GM21447 (cell line): ENCODE measurements at regions not wholly inside any gene's neighbourhood (a gene's known extent, or its start where the extent isn't known, plus 50 kb on each side); places are given as distances from the start of the nearest gene placed in this dataset.

Source experiments
- ATAC-seq: cut with Tn5 transposase; IDR thresholded peaks from one replicate; pipeline ENCODE4 v1.9.1; 2021; ENCODE audit not compliant: unreplicated experiment

DNA sequence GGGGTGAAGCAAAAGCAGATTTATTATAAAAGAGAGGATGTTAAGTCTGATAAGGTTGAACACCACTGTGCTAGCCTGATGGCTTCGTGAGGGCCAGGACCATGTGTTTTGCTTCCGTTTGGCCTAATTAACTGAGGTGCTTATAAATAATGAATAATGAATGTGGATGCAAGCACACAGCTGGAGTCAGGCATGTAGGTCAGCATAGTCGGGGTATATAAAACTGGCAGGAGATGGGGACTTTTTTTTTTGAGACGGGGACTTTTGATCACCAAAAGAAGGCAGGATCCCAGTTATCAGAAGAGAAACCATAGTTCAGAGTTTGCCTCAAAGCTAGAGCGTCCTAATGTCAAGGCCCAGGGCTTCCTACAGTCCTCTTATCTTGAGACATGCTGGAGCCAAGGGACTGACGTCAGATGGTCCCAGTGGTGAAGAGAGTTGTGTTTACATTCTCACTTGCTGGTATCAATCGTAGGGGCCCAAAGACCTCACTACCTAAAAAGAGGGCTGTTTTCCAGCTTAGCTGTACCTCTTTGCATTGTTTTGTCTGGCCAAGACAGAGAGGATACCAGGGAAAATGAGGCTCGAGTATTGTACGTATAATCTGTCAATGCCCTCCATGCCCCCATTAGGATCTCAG is 50.4 kb downstream of the RTL9 start:
- no peak for ATAC-seq

DNA sequence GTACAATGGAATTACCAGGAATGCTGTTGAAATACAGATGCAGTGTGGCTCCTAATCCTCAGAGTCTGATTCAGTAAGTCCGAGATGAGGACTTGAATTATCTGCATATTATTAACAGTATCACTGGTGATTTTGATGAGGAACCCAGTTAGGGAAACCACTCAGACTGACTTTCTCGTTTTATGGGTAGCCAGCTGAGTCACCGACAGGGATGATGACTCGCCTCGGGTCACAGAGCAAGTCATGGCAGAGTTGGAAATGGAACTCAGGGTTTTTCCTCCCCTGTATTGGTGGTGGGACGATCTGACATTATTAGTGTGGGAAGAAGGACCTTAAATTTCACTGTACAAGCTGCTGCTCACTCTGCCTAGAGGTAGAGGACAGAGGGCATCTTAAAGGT is 51.3 kb downstream of the RTL9 start:
- no peak for ATAC-seq

DNA sequence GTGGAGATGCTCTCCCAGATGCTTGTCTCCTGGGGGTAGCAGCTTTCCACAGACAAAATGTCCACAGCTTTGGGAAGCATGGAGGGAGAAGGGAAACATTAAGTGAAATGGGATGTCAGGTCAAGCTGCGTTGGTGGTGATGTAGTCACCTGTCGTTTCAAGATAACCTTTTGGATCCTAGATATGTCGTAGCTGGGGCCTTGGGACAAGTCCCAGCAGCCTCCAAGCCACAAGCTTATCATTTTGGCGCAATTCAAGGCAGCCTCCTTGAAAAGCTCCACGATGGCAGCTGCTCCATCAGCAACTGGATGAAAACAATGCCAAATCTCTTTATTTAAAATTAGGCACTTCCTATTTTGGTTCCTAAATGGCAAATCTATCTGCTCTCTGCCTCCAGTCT is 52.0 kb downstream of the RTL9 start:
- no peak for ATAC-seq

DNA sequence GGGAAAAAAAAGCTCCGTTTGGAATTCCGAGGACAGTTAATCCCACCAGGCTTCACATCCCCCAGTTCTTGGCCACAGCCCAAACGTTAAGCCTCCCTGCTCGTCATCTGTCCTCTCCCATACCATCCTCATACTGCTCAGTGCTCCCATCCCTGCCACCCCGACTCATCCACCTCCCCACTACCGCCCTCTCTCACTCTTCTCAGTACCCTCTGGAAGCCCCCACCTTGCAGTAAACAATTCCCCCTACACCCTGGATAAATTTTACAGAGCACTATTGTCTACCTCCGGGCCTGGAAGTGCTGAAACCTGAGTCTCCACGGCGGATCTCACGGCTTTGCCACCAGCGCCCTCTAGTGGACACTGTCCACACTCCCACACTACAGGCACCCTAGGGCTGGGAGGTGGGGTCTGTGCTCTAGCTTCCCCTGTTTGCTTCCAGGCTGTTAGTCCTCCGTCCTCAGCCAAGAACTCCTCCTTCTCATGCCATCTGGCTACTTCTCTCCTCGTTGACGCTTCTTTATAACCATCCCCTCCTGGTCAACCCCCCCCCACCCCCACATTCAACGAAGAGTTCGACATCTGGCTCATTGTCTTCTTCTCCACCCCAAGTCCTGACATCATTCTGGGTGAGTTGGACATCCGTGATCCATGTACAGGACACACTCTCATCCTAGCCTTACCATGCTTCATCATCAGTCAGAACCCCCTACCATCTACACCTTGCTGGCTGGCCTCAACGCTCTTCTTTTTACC is 54.5 kb downstream of the RTL9 start:
- ATAC-seq = peak; percentile 52

DNA sequence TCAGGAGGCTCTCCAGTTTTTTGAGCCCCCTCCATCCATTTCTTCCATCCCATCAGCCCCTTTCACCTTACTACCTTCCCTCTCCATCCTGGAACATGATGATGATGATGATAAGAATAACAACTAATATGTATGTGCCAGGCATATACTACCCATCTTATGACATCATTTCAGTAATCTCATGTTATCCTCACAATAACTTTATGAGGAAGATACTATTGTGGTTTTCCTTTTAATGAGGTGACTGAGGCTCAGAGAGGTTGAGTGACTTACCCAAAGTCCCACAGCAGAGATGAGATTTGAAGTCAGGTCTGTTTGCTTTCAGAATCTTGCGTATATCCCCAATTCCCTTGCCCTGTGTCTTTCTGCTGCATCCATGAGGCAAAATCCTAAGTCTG is 55.1 kb downstream of the RTL9 start:
- no peak for ATAC-seq

DNA sequence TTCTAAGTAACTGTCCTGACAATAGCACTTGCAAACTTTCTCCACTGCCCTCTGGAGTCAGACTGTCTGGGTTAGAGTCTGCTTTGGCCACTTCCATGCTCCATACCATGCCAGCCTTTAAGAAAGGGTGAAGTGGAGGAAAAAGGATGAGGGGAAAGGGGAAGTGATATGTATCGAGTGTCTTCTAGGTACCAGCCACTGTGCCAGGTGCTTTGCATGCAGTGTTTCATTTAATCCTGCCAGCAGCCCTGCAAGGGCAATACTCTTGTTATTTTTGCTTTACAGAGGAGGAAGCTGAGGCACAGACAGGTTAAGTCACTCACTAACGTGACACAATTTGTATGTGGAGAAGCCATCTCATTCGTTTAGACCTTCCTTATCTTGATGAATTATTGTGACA is 55.6 kb downstream of the RTL9 start:
- ATAC-seq = peak; percentile 33

DNA sequence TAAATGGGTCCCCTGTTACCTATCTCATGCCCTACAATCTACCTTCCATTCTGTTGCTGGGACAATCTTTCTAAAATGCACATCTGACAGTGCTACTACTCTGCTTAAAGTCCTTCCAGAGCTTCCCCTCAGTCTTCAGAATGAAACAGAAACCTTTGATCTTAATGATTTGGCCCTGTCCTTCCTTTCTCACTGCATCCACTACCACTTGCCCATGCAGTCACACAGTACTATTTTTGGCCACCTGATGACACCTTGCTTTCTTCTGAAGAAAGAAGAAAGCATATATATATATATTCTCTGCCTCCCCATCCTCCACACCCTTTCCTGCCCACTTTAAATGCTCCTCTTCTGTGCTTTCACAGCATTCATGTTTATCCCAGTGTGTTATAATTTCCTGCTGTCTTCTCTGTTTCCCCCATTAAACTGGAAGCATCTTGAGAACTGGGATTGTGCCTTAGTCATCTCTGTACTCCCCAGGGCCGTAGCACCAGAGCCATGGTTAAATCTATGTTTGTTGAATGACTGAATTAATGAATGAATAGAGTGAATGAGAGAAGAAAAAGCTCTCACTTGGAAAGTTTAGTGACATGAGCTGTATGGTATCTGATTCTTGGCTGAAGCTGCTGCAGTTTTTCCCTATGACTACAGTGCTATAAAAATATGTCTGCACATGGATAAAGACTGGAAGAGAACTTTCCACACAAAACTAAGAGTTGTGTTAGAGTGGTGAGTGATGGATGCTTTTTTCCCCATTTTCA is 56.2 kb downstream of the RTL9 start:
- peak; percentile 73 for ATAC-seq

DNA sequence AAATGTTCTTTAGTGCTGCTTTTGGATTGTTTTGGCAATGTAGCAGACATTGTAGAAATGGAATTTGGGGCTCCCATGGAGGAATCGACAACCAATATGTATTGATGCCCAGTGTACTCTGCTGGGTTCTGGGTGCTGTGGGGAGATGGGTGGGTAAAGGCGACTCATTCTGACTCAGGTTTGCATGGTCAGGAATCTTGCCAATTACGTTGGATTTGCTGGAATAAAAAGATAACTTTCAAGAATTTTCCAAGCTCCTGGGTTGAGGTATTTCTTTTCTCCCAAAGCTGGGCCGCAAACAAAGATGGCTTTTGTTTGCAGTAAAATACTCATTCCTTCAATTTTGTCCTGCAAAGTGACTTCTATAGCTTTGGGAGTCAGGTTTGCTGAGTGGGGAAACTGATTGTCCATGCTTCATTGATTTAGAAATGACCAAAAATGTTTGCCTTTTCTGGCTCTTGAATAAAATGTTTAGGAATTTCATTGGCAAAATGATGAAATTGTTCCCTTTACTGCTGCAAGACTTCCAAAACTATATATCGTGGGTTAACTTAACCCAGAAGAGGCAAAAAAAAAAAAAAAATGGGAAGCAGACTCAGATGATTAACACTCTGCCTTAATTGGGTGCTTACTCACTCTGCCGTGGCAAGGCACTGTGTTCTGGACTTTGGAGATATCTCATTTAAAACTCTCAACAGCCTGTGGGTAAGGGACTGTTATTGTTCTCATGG is 57.0 kb downstream of the RTL9 start:
- no peak for ATAC-seq

DNA sequence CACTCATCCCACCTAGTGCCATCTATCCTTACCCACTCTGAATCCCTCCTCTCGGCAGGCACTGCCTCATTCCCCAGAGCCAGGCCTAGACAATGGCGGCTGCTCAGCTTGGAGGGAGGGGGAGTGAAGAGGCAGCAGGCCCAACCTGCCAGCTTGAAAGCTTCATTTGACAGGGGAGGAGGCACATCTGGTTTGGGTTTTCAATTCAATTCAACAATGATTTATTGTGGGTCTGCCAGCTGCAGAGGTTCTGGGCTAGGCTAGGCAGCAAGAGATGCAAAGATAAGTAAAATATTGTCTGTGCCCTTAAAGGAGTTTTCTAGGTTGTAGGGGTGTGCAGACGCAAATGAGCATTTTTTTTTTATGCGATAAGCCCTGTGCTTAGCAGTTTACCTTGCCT is 58.5 kb downstream of the RTL9 start:
- ATAC-seq = no peak

DNA sequence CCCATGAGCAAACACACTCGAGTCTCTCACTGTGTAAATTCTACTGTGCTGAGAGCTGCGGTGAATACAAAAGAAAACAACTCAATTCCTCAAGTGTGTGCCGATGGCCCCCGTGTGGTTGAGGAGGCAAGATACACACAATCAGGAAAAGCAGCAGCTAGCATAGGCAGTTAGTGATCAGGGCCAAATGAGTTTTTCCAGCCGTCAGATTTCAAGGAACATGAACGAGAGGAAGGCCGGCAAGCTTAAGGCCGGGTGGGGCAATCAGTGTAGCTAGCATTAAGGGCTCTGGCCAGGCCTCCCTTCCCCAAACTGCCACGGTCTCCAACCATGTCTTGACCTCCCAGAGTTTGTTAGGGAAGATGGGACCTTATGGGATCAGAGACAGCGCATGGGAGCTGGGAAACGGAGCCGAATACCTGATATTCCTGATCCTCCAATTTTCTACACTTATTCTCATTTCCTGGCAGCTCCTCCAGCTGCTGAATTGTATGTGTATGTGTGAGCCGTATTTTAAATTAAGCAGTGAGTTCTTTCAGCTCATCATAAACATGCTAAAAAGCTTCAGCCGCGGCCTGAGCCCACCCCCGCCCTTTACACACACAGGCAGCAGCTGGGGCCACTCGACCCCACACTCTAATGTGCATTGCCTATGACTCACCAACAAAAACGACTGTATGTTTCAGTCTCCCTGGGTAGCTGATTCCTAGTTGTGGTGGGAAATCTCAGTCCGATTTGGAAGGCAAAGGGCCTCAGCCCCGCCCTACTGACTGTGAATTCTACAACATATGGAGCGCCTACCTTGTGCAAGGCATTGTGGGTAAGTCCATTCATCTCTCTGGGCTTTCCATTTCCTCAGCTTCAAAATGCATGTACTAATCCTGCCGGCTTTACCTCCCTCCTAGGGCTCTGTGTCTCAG is 59.9 kb downstream of the RTL9 start:
- no peak for ATAC-seq

DNA sequence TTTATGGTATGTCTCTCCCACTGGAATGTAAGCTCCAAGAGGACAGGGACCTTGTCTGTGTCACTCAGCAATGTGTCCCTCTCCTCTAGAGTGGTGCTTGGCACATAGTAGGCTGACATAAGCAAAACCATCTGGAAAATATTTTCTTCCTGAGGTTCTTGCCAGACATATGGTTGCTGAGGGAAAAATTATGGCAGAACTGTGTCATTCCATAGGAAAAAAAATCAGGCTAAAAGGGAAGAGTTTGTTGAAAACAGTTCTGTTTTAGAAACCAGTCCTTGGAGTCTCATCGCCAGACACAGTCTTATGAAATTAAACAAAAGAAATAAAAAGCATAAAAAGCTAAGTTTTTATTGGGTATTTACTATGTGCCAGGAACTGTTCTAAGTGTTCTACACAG is 60.9 kb downstream of the RTL9 start:
- no peak for ATAC-seq

DNA sequence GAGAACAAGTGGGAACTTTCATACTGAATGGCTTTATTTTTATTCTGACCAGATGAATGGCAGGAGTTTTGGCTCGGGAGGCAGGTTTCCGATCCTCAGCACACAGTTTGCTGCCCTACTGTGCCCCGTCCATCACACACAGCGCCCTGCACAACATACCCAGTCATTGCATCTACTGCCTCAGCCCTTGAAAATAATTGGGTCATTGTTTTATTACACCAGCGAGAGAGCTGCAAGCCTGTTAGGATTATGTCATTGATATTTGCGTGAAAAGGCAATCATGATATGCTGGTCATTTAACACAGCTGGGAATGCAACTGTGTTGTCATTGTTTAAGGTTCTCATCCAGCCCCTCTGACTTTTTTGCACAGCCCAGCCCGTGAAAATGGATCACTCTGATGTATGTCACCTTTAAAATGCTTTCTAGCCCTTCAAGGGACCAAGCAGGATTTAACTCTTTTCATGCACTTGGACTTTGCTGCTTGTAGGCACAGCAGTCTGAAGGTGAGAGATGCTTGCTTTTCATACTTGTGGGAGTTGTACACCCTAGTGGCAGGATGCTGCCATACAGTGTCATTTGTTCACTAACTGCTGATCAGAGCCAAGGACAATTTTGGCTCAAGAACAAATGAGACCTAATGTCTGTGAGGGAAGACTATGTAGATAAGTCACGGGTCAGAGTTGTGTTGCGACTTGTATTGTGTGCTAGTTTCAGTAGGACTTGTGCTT is 62.3 kb downstream of the RTL9 start:
- no peak for ATAC-seq

DNA sequence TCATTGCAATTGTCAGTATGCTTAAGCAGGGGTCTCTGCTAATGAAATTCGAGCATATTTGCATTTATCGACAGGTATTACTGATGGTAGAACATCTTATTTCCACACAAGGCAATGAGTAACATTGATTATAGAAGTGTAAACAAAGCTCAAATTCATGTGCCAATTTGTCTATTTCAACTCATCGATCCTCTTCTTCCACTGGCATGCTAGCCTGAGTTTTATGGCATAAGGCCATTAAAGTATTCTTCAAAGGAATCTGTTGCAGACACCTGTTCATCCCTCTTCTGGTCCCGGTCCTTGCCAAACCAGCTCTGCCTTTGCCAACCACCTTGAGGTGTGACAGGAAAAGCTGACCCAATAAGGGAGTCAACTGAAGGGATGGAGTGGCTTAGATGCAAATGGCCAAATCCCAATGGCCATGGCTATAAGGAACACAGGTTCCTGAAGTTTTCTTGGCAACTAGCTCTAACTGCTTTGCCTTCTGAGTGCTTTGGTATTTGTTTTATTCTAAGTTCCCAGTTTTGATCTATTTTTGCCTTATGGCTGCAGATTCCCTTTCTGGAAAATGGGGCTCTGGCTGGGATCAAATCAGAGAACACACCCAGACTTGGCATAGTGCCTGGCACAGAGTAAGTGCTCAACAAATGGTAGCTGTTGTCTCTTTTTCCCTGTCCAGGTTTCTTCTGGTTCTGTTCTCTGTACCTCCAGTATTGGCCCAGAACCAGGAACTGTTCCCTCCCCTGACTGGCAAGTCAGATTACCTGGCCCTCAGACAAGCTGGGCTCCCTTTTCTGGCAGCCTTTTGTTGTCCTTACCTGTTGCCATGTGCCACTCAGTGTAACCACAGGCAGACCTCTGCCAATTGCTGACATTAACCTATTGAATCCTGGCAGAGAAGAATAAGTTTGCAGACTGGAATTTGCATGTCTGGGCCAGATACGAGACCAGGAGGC is 63.1 kb downstream of the RTL9 start:
- no peak for ATAC-seq

DNA sequence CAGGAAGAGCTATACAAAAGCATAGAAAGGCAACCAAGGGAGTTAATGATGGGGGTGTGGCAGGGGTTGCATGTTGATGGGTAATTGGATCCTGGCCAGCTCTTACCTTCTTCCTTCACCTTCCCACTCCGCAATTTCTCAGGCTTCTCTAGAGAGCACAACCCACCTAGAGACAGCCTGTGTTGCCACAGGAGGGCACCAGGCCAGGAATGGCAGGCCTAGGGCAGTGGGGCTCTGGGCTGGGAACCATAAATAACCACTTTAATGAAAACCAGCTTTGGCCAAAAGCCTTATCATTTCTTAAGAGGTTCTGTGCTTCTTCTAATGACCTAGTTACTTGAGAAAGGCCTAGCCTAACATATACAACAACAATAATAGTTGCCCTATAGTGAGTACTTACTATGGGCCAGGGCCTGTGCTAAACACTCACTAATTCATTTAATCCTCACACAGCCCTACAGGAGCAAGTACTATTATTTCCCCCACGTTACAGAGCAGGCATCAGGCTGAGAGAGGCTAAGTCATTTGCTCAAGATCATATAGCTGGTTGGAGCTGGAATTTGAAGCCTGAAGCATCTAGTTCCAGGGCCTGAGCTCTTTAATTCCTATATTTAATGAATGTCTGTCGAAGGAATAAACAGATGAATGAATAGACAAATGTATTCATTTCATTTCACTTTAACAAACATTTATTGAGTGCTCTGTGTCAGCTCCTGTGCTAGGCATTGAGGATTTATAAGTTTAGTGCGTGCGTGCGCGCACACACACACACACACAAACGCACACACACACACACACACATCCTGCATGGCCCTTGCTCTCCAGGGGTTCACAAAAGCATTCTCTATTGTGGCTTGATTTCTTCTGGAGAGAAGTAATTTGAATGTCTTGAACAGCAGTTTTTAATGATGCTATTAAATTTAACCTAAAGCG is 66.8 kb downstream of the RTL9 start:
- no peak for ATAC-seq

DNA sequence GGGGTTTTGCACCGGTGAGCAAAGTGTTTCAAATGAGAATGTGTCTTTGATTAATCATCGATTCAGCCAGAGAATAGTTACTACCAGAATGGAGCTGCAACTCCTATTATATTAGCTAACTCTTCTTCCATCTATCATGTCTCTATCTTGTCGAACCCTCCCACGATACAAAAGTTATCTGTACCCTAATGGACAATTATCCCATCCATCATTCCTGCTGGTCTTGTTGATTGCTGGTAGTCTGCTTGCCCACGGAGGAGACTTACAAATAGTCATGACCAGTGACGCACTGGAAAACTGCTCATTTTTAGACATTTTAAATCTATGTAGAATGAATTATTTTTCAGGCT is 67.5 kb downstream of the RTL9 start:
- no peak for ATAC-seq

DNA sequence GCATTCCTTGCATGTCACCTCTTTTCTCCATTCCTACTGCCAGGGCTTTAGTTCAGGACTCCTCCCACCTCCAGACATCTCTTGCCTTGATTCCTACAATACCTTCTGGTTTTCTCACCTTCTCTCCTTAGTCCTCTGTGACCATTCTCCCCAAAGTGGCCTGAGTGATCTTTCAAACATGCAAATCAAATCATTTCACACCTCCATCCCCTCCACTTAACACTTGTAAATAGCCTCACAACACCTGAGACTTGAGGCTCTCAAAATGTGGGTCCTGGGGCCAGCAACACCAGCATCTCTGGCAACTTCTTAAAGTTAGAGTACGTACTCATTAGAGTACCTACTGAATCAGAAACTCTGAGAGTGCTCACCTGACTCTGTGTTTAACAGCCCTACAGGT is 68.4 kb downstream of the RTL9 start:
- no peak for ATAC-seq

DNA sequence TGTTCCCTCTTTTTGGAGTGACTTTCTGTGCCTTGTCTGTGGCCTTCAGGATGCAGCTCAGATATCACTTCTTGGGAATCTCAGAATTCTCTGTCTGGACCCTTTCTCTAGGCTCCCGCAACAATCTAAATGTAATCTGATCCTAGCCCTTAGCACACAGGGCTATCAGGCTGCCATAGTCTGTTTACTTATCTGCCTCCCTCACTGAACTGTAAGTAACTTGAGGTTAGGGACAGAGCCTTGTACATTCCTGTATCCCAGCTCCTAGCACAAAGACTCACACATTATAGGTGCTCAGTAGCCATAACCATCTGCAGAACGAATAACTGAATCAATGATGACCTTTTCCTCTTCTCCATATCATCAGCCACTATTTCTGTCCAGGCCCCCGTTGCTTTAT is 69.5 kb downstream of the RTL9 start:
- ATAC-seq = no peak
